K562 (cell line): ENCODE measurements at regions not wholly inside any gene's neighbourhood (a gene's known extent, or its start where the extent isn't known, plus 50 kb on each side); places are given as distances from the start of the nearest gene placed in this dataset.

Source experiments
- CTCF ChIP-seq, 3 experiments: IDR thresholded peaks in 2 of 3; conservative IDR thresholded peaks in 1 of 3; 2 replicates each; pipeline ENCODE4 v1.5.1; 2011 to 2012; ENCODE audit warnings: low read length in 3 of 3, mild to moderate bottlenecking in 3 of 3, control low read depth in 2 of 3, improper control_type of control experiment in 1 of 3, inconsistent platforms in 1 of 3, low read depth in 1 of 3, mixed read lengths in 1 of 3, moderate library complexity in 1 of 3; ENCODE audit not compliant: insufficient read depth in 2 of 3
- DPF2 ChIP-seq: fragments of 450-650 bp; IDR thresholded peaks from 2 replicates; pipeline ENCODE4 v1.6.1; 2016
- MTA3 ChIP-seq: fragments of 450-650 bp; formaldehyde crosslinking; IDR thresholded peaks from 2 replicates; pipeline ENCODE4 v1.6.1; 2017; ENCODE audit warnings: mild to moderate bottlenecking, borderline replicate concordance
- RFX5 ChIP-seq: IDR thresholded peaks from 2 replicates; pipeline ENCODE4 v1.6.1; 2011; ENCODE audit warnings: low read depth, mild to moderate bottlenecking, improper control_type of control experiment, low read length
- SP2 ChIP-seq: IDR thresholded peaks from 2 replicates; pipeline ENCODE4 v1.6.1; 2011; ENCODE audit warnings: mild to moderate bottlenecking, low read depth, low read length, moderate library complexity; ENCODE audit not compliant: poor library complexity, severe bottlenecking; ENCODE audit errors: extremely low read depth
- ZNF445 ChIP-seq: fragments of 250-450 bp; sonication (Bioruptor Pico); IDR thresholded peaks from 2 replicates; pipeline ENCODE4 v1.4.0; 2020; ENCODE audit warnings: low read depth, mild to moderate bottlenecking, moderate library complexity

- TF ChIP-seq MTA3 = no peak
- no peak for TF ChIP-seq ZNF445 (CRISPR knock-in tag)
- TF ChIP-seq CTCF (IDR thresholded peaks at IDR 0.05 in 2 of 3, conservative IDR thresholded peaks at IDR 0.05 in 1 of 3; ENCODE audit: insufficient read depth in 2 of 3, low read depth in 1 of 3, low read length in 3 of 3) = no peak
- no peak for TF ChIP-seq SP2
- no peak for TF ChIP-seq RFX5
- TF ChIP-seq DPF2 = no peak
Observed at GRCh38 chr6:61555993-61556392, 730.0 kb downstream of the KHDRBS2 start.
